GM12878 (cell line): ENCODE measurements at regions not wholly inside any gene's neighbourhood (a gene's known extent, or its start where the extent isn't known, plus 50 kb on each side); places are given as distances from the start of the nearest gene placed in this dataset.

Source experiments
- ATAC-seq: fragments of 200-7000 bp; cut with Tn5 transposase; 3 replicates; pipeline ENCODE4 v1.9.1; 2020; ENCODE audit warnings: mild to moderate bottlenecking, moderate library complexity
- BruUV-seq: library from RNA; stranded (reverse); fragments of 400-500 nt; replicated peaks from 2 replicates; lab custom pipeline; 2021; lab: Mats Ljungman, UMichigan
- CTCF ChIA-PET: fragments of 300-600 bp; sonication (Branson Sonifier 250); formaldehyde crosslinking; extraction: SDS; loops from one replicate; lab custom pipeline; 2021; ENCODE audit warnings: inconsistent platforms; lab: Yijun Ruan, JAX
- POLR2A ChIA-PET: fragments of 350-600 bp; formaldehyde crosslinking; extraction: SDS; loops from one replicate; lab custom pipeline; 2021; ENCODE audit warnings: inconsistent platforms; lab: Charles Lee
- RAD21 ChIA-PET: fragments of 300-600 bp; sonication (Branson Sonifier 250); formaldehyde crosslinking; loops from one replicate; lab custom pipeline; 2023; ENCODE audit warnings: antibody characterized with exemption; ENCODE audit not compliant: unreplicated experiment; lab: Charles Lee
- SMC1A ChIA-PET: fragments of 300-600 bp; sonication (Branson Sonifier 250); formaldehyde crosslinking; loops from one replicate; lab custom pipeline; 2023; ENCODE audit not compliant: unreplicated experiment, uncharacterized antibody; lab: Charles Lee
- DNase-seq: peaks from one replicate; pipeline ENCODE4 v3.0.0-alpha.2; 2011; ENCODE audit warnings: low read depth, low spot score
- FAIRE-seq: peaks from 3 replicates; lab custom pipeline; 2011; peaks lifted over from hg19 to GRCh38; lab: Jason Lieb, UNC
- H2AFZ ChIP-seq: 2 replicates; pipeline ENCODE4 v1.6.0; 2011; ENCODE audit warnings: low read depth, low read length, control low read depth; ENCODE audit not compliant: control insufficient read depth
- H3K27ac ChIP-seq: 2 replicates; pipeline ENCODE4 v1.5.1; 2011; ENCODE audit warnings: control low read depth; ENCODE audit not compliant: control insufficient read depth, insufficient read depth
- H3K27me3 ChIP-seq, 2 experiments: replicated peaks in 1 of 2; 2 replicates each; pipeline versions ENCODE4 v1.6.0 to v1.6.1; 2011; ENCODE audit warnings: low read length in 1 of 2; ENCODE audit not compliant: control insufficient read depth in 2 of 2, insufficient read depth in 2 of 2
- H3K36me3 ChIP-seq, 2 experiments: 2 replicates each; pipeline ENCODE4 v1.5.1; 2011; ENCODE audit warnings: low read length in 1 of 2; ENCODE audit not compliant: control insufficient read depth in 2 of 2, insufficient read depth in 2 of 2
- H3K4me1 ChIP-seq: 2 replicates; pipeline ENCODE4 v1.6.1; 2011; ENCODE audit warnings: mild to moderate bottlenecking, low read length, moderate library complexity, mixed read lengths; ENCODE audit not compliant: control insufficient read depth, insufficient read depth
- H3K4me2 ChIP-seq: 2 replicates; pipeline ENCODE4 v1.6.0; 2011; ENCODE audit warnings: control low read depth; ENCODE audit not compliant: control insufficient read depth, insufficient read depth
- H3K4me3 ChIP-seq: fragments of 200-600 bp; sonication (generic); 2 replicates; pipeline ENCODE4 v1.5.1; 2016
- H3K79me2 ChIP-seq: 2 replicates; pipeline ENCODE4 v1.6.0; 2011; ENCODE audit warnings: low read length; ENCODE audit not compliant: control insufficient read depth, insufficient read depth
- H3K9ac ChIP-seq: 2 replicates; pipeline ENCODE4 v1.8.0; 2011; ENCODE audit warnings: low read length, control low read depth, mixed read lengths; ENCODE audit not compliant: control insufficient read depth, insufficient read depth
- H3K9me3 ChIP-seq: replicated peaks from 3 replicates; pipeline ENCODE4 v1.5.1; 2011; ENCODE audit warnings: mild to moderate bottlenecking, low read length; ENCODE audit not compliant: control insufficient read depth, insufficient read depth
- H4K20me1 ChIP-seq: 2 replicates; pipeline ENCODE4 v1.6.0; 2011; ENCODE audit not compliant: control insufficient read depth, insufficient read depth
- BMI1 ChIP-seq: fragments of 450-650 bp; IDR thresholded peaks from 2 replicates; pipeline ENCODE4 v1.6.1; 2016; ENCODE audit warnings: mild to moderate bottlenecking, moderate library complexity, borderline replicate concordance
- CBX3 ChIP-seq: fragments of 200-600 bp; sonication (generic); IDR thresholded peaks from 2 replicates; pipeline ENCODE4 v1.6.1; 2016; ENCODE audit warnings: low read depth, borderline replicate concordance
- CTCF ChIP-seq, 3 experiments: IDR thresholded peaks in 2 of 3; conservative IDR thresholded peaks in 1 of 3; 2 replicates each; pipeline ENCODE4 v1.5.1; 2011; ENCODE audit warnings: low read depth in 3 of 3, low read length in 3 of 3, mild to moderate bottlenecking in 3 of 3, control low read depth in 2 of 3, moderate library complexity in 2 of 3, inconsistent platforms in 1 of 3, mixed read lengths in 1 of 3; ENCODE audit not compliant: control insufficient read depth in 2 of 3, insufficient read depth in 1 of 3; ENCODE audit errors: extremely low read depth in 1 of 3
- ELK1 ChIP-seq: IDR thresholded peaks from 2 replicates; pipeline ENCODE4 v1.6.1; 2012; ENCODE audit warnings: low read depth, low read length, improper control_type of control experiment
- EP300 ChIP-seq, 2 experiments: fragments of 150-350 bp in 1 of 2; IDR thresholded peaks; 2 replicates each; pipeline ENCODE4 v1.6.1; 2011 to 2012; ENCODE audit warnings: low read depth in 2 of 2, low read length in 2 of 2, borderline replicate concordance in 1 of 2, improper control_type of control experiment in 1 of 2, inconsistent platforms in 1 of 2; ENCODE audit not compliant: control insufficient read depth in 1 of 2
- EZH2 ChIP-seq: IDR thresholded peaks from 2 replicates; pipeline ENCODE4 v1.6.1; 2012; ENCODE audit warnings: low read depth, mild to moderate bottlenecking, control low read depth, inconsistent platforms, low read length, borderline replicate concordance; ENCODE audit not compliant: control insufficient read depth
- JUND ChIP-seq: IDR thresholded peaks from 2 replicates; pipeline ENCODE4 v1.6.1; 2012; ENCODE audit warnings: low read depth, mild to moderate bottlenecking, low read length, improper control_type of control experiment, moderate library complexity
- MAX ChIP-seq: IDR thresholded peaks from 2 replicates; pipeline ENCODE4 v1.6.1; 2012; ENCODE audit warnings: low read depth, low read length, improper control_type of control experiment
- MEF2B ChIP-seq: fragments of 450-650 bp; IDR thresholded peaks from 2 replicates; pipeline ENCODE4 v1.6.1; 2018; ENCODE audit warnings: mild to moderate bottlenecking, moderate library complexity; ENCODE audit not compliant: partially characterized antibody, poor library complexity, severe bottlenecking
- NFIC ChIP-seq: IDR thresholded peaks from 2 replicates; pipeline ENCODE4 v1.6.1; 2012; ENCODE audit warnings: low read depth, mild to moderate bottlenecking, inconsistent platforms, low read length, moderate library complexity
- POLR2A ChIP-seq: IDR thresholded peaks from 2 replicates; pipeline ENCODE4 v1.6.1; 2011; ENCODE audit warnings: low read depth, mild to moderate bottlenecking, low read length
- POU2F2 ChIP-seq: IDR thresholded peaks from 3 replicates; pipeline ENCODE4 v1.6.1; 2011; ENCODE audit warnings: low read depth, mild to moderate bottlenecking, low read length, borderline replicate concordance
- RCOR1 ChIP-seq: conservative IDR thresholded peaks from 2 replicates; pipeline ENCODE4 v1.6.1; 2012; ENCODE audit warnings: low read depth, low read length, improper control_type of control experiment
- RFX5 ChIP-seq: IDR thresholded peaks from 2 replicates; pipeline ENCODE4 v1.6.1; 2011; ENCODE audit warnings: low read depth, low read length, improper control_type of control experiment
- SMAD1 ChIP-seq: fragments of 450-650 bp; IDR thresholded peaks from 2 replicates; pipeline ENCODE4 v1.6.1; 2018; ENCODE audit warnings: mild to moderate bottlenecking, low read depth; ENCODE audit not compliant: partially characterized antibody
- SMARCA5 ChIP-seq: fragments of 450-650 bp; IDR thresholded peaks from 2 replicates; pipeline ENCODE4 v1.6.1; 2017; ENCODE audit warnings: mild to moderate bottlenecking
- SRF ChIP-seq, 2 experiments: IDR thresholded peaks; 2 replicates each; pipeline ENCODE4 v1.6.1; 2011; ENCODE audit warnings: low read depth in 2 of 2, low read length in 2 of 2, mild to moderate bottlenecking in 1 of 2, moderate library complexity in 1 of 2
- WRNIP1 ChIP-seq: IDR thresholded peaks from 2 replicates; pipeline ENCODE4 v1.6.1; 2011; ENCODE audit warnings: low read depth, low read length, improper control_type of control experiment, borderline replicate concordance
- ZBED1 ChIP-seq: IDR thresholded peaks from 2 replicates; pipeline ENCODE4 v1.6.1; 2016; ENCODE audit warnings: borderline replicate concordance
- WGBS: methylation state at CpG from one replicate; pipeline ENCODE4 v1.1.6; 2016; ENCODE audit warnings: low lambda C conversion rate; ENCODE audit not compliant: insufficient replicate concordance, insufficient coverage; ENCODE audit errors: missing lambda C conversion rate; 5-methylcytosine and 5-hydroxymethylcytosine counted together
- in situ Hi-C: fragments of 300-500 bp; cut with MboI; formaldehyde crosslinking; loops from 9 replicates; pipeline ENCODE4 v1.14.3; 2018; ENCODE audit warnings: mixed read lengths
- intact Hi-C: fragments of 100-400 bp; cut with micrococcal nuclease; formaldehyde crosslinking; loops from one replicate; pipeline ENCODE4 v1.14.2; 2022; ENCODE audit not compliant: unreplicated experiment

- TF ChIP-seq MAX: no peak
- TF ChIP-seq CTCF (IDR thresholded peaks at IDR 0.05 in 2 of 3, conservative IDR thresholded peaks at IDR 0.05 in 1 of 3; ENCODE audit: control insufficient read depth in 2 of 3, extremely low read depth in 1 of 3, insufficient read depth in 1 of 3, low read depth in 3 of 3, low read length in 3 of 3): no peak
These were observed 454.2 kb downstream of the GBE1 start (continued) for GRCh38 chr3:81307221-81307620.

GRCh38 chr3:81303321-81303720, 458.1 kb downstream of the GBE1 start:
- in situ Hi-C loops: no loop called here
- no peaks in the 10 kb centered on the region for H3K9me3 ChIP-seq
- ChIA-PET SMC1A (interaction anchor here (1.0 to 4.5 kb wide), 4 partner anchors 22 to 40 kb away, joined by 4 to 27 read pairs (median 6); no protein-coding TSS in a partner anchor), POLR2A (no interaction called here), CTCF (interaction anchor here (1.6 to 4.8 kb wide), 6 partner anchors 11 to 36 kb away, joined by 4 to 52 read pairs (median 11); no protein-coding TSS in a partner anchor), RAD21 (interaction anchor here (1.1 kb wide), 1 partner anchor 36 kb away, joined by 4 read pairs; no protein-coding TSS in a partner anchor)
- no peaks in the 10 kb centered on the region for H4K20me1 ChIP-seq
- no TSS peak for BruUV-seq
- no peak overlapping the region for H3K27ac ChIP-seq
- ATAC-seq (no peak), DNase-seq (no peak), FAIRE-seq (no peak)
- WGBS: 11% methylated on average over 2 of the region's 2 CpGs
- H3K27me3 ChIP-seq: no peaks in the 10 kb centered on the region
- no peak overlapping the region for H3K9ac ChIP-seq
- H3K4me3 ChIP-seq: no peak overlapping the region
- H3K4me1 ChIP-seq: no peaks in the 10 kb centered on the region
- no peaks in the 10 kb centered on the region for H3K79me2 ChIP-seq
- H3K36me3 ChIP-seq: no peaks in the 10 kb centered on the region
- intact Hi-C loops: loop anchor here (2.0 kb wide), 1 partner anchor 33 kb away; no protein-coding TSS in a partner anchor
- H3K4me2 ChIP-seq: no peak overlapping the region
- TF ChIP-seq RCOR1 (no peak), CBX3 (no peak), WRNIP1 (no peak), SMAD1 (no peak), NFIC (no peak), POLR2A (no peak), ZBED1 (no peak), RFX5 (no peak), SMARCA5 (no peak), ELK1 (no peak), SRF (IDR thresholded peaks at IDR 0.05; ENCODE audit: low read depth in 2 of 2, low read length in 2 of 2) (no peak), BMI1 (no peak), EP300 (IDR thresholded peaks at IDR 0.05; ENCODE audit: borderline replicate concordance in 1 of 2, control insufficient read depth in 1 of 2, low read depth in 2 of 2, low read length in 2 of 2) (no peak), MEF2B (no peak), POU2F2 (no peak), EZH2 (no peak), JUND (no peak)
- H2AFZ ChIP-seq: no peak overlapping the region
